Hepatocyte (in vitro differentiated cells): ENCODE measurements at regions not wholly inside any gene's neighbourhood (a gene's known extent, or its start where the extent isn't known, plus 50 kb on each side); places are given as distances from the start of the nearest gene placed in this dataset.

ENCODE experiments used
- DNase-seq: peaks from one replicate; pipeline ENCODE4 v3.0.0-alpha.2; 2016; ENCODE audit warnings: low spot score
- H2AFZ ChIP-seq: fragments of 200-600 bp; sonication (generic); 2 replicates; pipeline ENCODE4 v1.6.0; 2016; ENCODE audit warnings: antibody characterized with exemption, mild to moderate bottlenecking
- H3K27ac ChIP-seq: fragments of 200-600 bp; sonication (generic); 2 replicates; pipeline ENCODE4 v1.5.1; 2016; ENCODE audit warnings: mild to moderate bottlenecking
- H3K27me3 ChIP-seq: fragments of 200-600 bp; sonication (generic); 2 replicates; pipeline ENCODE4 v1.6.1; 2016
- H3K36me3 ChIP-seq: fragments of 200-600 bp; sonication (generic); replicated peaks from 2 replicates; pipeline ENCODE4 v1.5.1; 2016; ENCODE audit warnings: low read depth; ENCODE audit not compliant: insufficient read depth
- H3K4me1 ChIP-seq: fragments of 200-600 bp; sonication (generic); 2 replicates; pipeline ENCODE4 v1.5.1; 2016; ENCODE audit warnings: mild to moderate bottlenecking, moderate library complexity; ENCODE audit not compliant: insufficient read depth
- H3K4me2 ChIP-seq: fragments of 200-600 bp; sonication (generic); 2 replicates; pipeline ENCODE4 v1.6.0; 2016
- H3K4me3 ChIP-seq: fragments of 200-600 bp; sonication (generic); 2 replicates; pipeline ENCODE4 v1.5.1; 2016; ENCODE audit warnings: mild to moderate bottlenecking
- H3K79me2 ChIP-seq: fragments of 200-600 bp; sonication (generic); 2 replicates; pipeline ENCODE4 v1.6.0; 2017; ENCODE audit warnings: mild to moderate bottlenecking
- H3K9me2 ChIP-seq: fragments of 200-600 bp; sonication (generic); replicated peaks from 2 replicates; pipeline ENCODE4 v1.6.0; 2017; ENCODE audit warnings: mild to moderate bottlenecking; ENCODE audit not compliant: insufficient read depth
- H3K9me3 ChIP-seq: fragments of 200-600 bp; sonication (generic); 2 replicates; pipeline ENCODE4 v1.5.1; 2016; ENCODE audit warnings: low read depth, mild to moderate bottlenecking
- H4K20me1 ChIP-seq: fragments of 200-600 bp; sonication (generic); 2 replicates; pipeline ENCODE4 v1.6.0; 2016; ENCODE audit warnings: mild to moderate bottlenecking; ENCODE audit not compliant: insufficient read depth, poor library complexity, severe bottlenecking
- CTCF ChIP-seq: fragments of 200-600 bp; sonication (generic); IDR thresholded peaks from 2 replicates; pipeline ENCODE4 v1.5.1; 2016; ENCODE audit warnings: antibody characterized with exemption, mild to moderate bottlenecking; ENCODE audit not compliant: poor library complexity
- EZH2 ChIP-seq: fragments of 200-600 bp; sonication (generic); IDR thresholded peaks from 2 replicates; pipeline ENCODE4 v1.6.1; 2016; ENCODE audit warnings: antibody characterized with exemption, mild to moderate bottlenecking, borderline replicate concordance
- EZH2phosphoT487 ChIP-seq: fragments of 200-600 bp; sonication (generic); IDR thresholded peaks from one replicate; pipeline ENCODE4 v1.6.1; 2018; ENCODE audit warnings: antibody characterized with exemption, mild to moderate bottlenecking, low read depth, moderate library complexity; ENCODE audit not compliant: unreplicated experiment, severe bottlenecking
- WGBS: methylation state at CpG from one replicate; pipeline ENCODE4 v1.1.6; 2016; ENCODE audit warnings: low lambda C conversion rate; ENCODE audit errors: missing lambda C conversion rate; 5-methylcytosine and 5-hydroxymethylcytosine counted together

GRCh38 chr1:30187413-30188023 lies 535.9 kb downstream of the MATN1 start:
- Histone ChIP-seq H2AFZ (no peak overlapping the region), H3K4me2 (no peak overlapping the region), H3K27me3 (peaks cover 19% of the 10 kb centered on the region), H3K27ac (no peak overlapping the region), H3K4me3 (no peak overlapping the region), H3K9me2 (no peaks in the 10 kb centered on the region), H3K4me1 (peaks cover 4% of the 10 kb centered on the region), H3K79me2 (no peaks in the 10 kb centered on the region), H3K9me3 (no peaks in the 10 kb centered on the region), H4K20me1 (no peaks in the 10 kb centered on the region), H3K36me3 (no peaks in the 10 kb centered on the region)
- TF ChIP-seq CTCF = no peak
- no peak for TF ChIP-seq EZH2
- TF ChIP-seq EZH2phosphoT487 = no peak
- WGBS = 92% methylated on average over 4 of the region's 4 CpGs
- no peak for DNase-seq

- no peak overlapping the region for H3K27ac ChIP-seq
- TF ChIP-seq EZH2phosphoT487 = no peak
- no peak for TF ChIP-seq EZH2
- no peaks in the 10 kb centered on the region for H4K20me1 ChIP-seq
- no peak overlapping the region for H3K4me2 ChIP-seq
- peaks cover 19% of the 10 kb centered on the region for H3K27me3 ChIP-seq
- DNase-seq = no peak
- H2AFZ ChIP-seq = no peak overlapping the region
- H3K4me1 ChIP-seq = peaks cover 4% of the 10 kb centered on the region
- no peaks in the 10 kb centered on the region for H3K9me3 ChIP-seq
- no peaks in the 10 kb centered on the region for H3K79me2 ChIP-seq
- no peaks in the 10 kb centered on the region for H3K36me3 ChIP-seq
- H3K9me2 ChIP-seq = no peaks in the 10 kb centered on the region
- H3K4me3 ChIP-seq = no peak overlapping the region
- 70% methylated on average over 4 of the region's 4 CpGs for WGBS
Measured at GRCh38 chr1:30186586-30186985, 536.8 kb downstream of the MATN1 start.

- DNase-seq = no peak
- peaks cover 2% of the 10 kb centered on the region for H3K4me1 ChIP-seq
- H3K79me2 ChIP-seq = no peaks in the 10 kb centered on the region
- H4K20me1 ChIP-seq = no peaks in the 10 kb centered on the region
- H3K36me3 ChIP-seq = no peaks in the 10 kb centered on the region
- no peak overlapping the region for H2AFZ ChIP-seq
- H3K9me2 ChIP-seq = no peaks in the 10 kb centered on the region
- no peak overlapping the region for H3K27ac ChIP-seq
- H3K9me3 ChIP-seq = no peaks in the 10 kb centered on the region
- H3K27me3 ChIP-seq = peaks cover 19% of the 10 kb centered on the region
- WGBS = 59% methylated on average over 6 of the region's 6 CpGs
- TF ChIP-seq EZH2phosphoT487 (no peak), CTCF (no peak), EZH2 (no peak)
- H3K4me2 ChIP-seq = no peak overlapping the region
- no peak overlapping the region for H3K4me3 ChIP-seq
Measured at GRCh38 chr1:30185809-30186208, 537.6 kb downstream of the MATN1 start.

- H3K9me2 ChIP-seq = no peaks in the 10 kb centered on the region
- H2AFZ ChIP-seq = no peak overlapping the region
- H3K4me3 ChIP-seq = no peak overlapping the region
- TF ChIP-seq CTCF (no peak), EZH2phosphoT487 (no peak), EZH2 (no peak)
- no peaks in the 10 kb centered on the region for H3K36me3 ChIP-seq
- DNase-seq = no peak
- no peak overlapping the region for H3K4me2 ChIP-seq
- H3K27me3 ChIP-seq = peaks cover 19% of the 10 kb centered on the region
- H4K20me1 ChIP-seq = no peaks in the 10 kb centered on the region
- no peaks in the 10 kb centered on the region for H3K79me2 ChIP-seq
- H3K9me3 ChIP-seq = no peaks in the 10 kb centered on the region
- H3K4me1 ChIP-seq = no peaks in the 10 kb centered on the region
- no peak overlapping the region for H3K27ac ChIP-seq
- 94% methylated on average over 4 of the region's 4 CpGs for WGBS
Measured at GRCh38 chr1:30185313-30185712, 538.1 kb downstream of the MATN1 start.
